WTC11 (cell line): ENCODE measurements at regions not wholly inside any gene's neighbourhood (a gene's known extent, or its start where the extent isn't known, plus 50 kb on each side); places are given as distances from the start of the nearest gene placed in this dataset.

Experiments
- FOXK1 ChIP-seq: sonication (generic); formaldehyde crosslinking; IDR thresholded peaks from 2 replicates; pipeline ENCODE4 v1.8.0; 2022; ENCODE audit warnings: mild to moderate bottlenecking, moderate library complexity, missing genetic modification reagents
- JUN ChIP-seq: sonication (generic); formaldehyde crosslinking; IDR thresholded peaks from 2 replicates; pipeline ENCODE4 v1.8.0; 2023; ENCODE audit warnings: mild to moderate bottlenecking, missing genetic modification reagents
- SP1 ChIP-seq: sonication (generic); formaldehyde crosslinking; conservative IDR thresholded peaks from 2 replicates; pipeline ENCODE4 v1.8.1; 2022; ENCODE audit warnings: missing genetic modification reagents
- TF ChIP-seq, protein P1 (sequence below): fragments of 200-600 bp; IDR thresholded peaks from 2 replicates; pipeline ENCODE4 v1.8.0; 2022; ENCODE audit warnings: antibody characterized with exemption
- TF ChIP-seq, protein P2 (sequence below): sonication (generic); formaldehyde crosslinking; IDR thresholded peaks from 2 replicates; pipeline ENCODE4 v1.8.0; 2022; ENCODE audit warnings: missing genetic modification reagents
- TF ChIP-seq, protein P3 (sequence below): fragments of 250-450 bp; sonication (Bioruptor Pico); IDR thresholded peaks from 2 replicates; pipeline ENCODE4 v2.1.2; 2022; ENCODE audit warnings: mild to moderate bottlenecking, moderate library complexity
- TF ChIP-seq, protein P4 (sequence below): fragments of 250-450 bp; sonication (Bioruptor Pico); IDR thresholded peaks from 2 replicates; pipeline ENCODE4 v1.9.0; 2021; ENCODE audit warnings: mild to moderate bottlenecking
- TF ChIP-seq, protein P5 (sequence below): sonication (generic); formaldehyde crosslinking; conservative IDR thresholded peaks from 2 replicates; pipeline ENCODE4 v1.8.1; 2022; ENCODE audit warnings: mild to moderate bottlenecking, missing genetic modification reagents
- TF ChIP-seq, protein P6 (sequence below): sonication (generic); formaldehyde crosslinking; IDR thresholded peaks from 2 replicates; pipeline ENCODE4 v1.8.0; 2022; ENCODE audit warnings: mild to moderate bottlenecking, missing genetic modification reagents

DNA sequence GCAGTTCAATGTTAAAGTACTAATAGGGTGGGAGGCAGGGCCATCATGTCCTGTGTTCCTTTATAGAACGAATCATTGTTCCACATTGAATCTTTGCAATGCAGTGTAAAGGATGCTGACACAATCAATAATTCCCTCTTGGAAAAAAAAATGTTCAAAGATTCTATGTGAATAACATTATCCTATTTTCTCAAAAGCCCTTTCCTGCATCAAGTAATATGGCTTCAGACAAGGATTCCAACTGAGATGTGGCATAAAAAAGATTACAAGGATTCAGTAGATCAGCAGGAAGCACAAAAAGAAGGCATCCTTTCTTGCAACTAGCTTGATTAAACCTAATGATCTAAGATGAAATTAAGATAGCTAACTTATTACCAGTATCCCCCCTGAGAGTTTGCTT is 454.0 kb upstream of the CADM2 start:
- TF ChIP-seq, protein P1, sequence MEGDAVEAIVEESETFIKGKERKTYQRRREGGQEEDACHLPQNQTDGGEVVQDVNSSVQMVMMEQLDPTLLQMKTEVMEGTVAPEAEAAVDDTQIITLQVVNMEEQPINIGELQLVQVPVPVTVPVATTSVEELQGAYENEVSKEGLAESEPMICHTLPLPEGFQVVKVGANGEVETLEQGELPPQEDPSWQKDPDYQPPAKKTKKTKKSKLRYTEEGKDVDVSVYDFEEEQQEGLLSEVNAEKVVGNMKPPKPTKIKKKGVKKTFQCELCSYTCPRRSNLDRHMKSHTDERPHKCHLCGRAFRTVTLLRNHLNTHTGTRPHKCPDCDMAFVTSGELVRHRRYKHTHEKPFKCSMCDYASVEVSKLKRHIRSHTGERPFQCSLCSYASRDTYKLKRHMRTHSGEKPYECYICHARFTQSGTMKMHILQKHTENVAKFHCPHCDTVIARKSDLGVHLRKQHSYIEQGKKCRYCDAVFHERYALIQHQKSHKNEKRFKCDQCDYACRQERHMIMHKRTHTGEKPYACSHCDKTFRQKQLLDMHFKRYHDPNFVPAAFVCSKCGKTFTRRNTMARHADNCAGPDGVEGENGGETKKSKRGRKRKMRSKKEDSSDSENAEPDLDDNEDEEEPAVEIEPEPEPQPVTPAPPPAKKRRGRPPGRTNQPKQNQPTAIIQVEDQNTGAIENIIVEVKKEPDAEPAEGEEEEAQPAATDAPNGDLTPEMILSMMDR: no peak
- TF ChIP-seq, protein P2, sequence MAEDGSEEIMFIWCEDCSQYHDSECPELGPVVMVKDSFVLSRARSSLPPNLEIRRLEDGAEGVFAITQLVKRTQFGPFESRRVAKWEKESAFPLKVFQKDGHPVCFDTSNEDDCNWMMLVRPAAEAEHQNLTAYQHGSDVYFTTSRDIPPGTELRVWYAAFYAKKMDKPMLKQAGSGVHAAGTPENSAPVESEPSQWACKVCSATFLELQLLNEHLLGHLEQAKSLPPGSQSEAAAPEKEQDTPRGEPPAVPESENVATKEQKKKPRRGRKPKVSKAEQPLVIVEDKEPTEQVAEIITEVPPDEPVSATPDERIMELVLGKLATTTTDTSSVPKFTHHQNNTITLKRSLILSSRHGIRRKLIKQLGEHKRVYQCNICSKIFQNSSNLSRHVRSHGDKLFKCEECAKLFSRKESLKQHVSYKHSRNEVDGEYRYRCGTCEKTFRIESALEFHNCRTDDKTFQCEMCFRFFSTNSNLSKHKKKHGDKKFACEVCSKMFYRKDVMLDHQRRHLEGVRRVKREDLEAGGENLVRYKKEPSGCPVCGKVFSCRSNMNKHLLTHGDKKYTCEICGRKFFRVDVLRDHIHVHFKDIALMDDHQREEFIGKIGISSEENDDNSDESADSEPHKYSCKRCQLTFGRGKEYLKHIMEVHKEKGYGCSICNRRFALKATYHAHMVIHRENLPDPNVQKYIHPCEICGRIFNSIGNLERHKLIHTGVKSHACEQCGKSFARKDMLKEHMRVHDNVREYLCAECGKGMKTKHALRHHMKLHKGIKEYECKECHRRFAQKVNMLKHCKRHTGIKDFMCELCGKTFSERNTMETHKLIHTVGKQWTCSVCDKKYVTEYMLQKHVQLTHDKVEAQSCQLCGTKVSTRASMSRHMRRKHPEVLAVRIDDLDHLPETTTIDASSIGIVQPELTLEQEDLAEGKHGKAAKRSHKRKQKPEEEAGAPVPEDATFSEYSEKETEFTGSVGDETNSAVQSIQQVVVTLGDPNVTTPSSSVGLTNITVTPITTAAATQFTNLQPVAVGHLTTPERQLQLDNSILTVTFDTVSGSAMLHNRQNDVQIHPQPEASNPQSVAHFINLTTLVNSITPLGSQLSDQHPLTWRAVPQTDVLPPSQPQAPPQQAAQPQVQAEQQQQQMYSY (CRISPR knock-in tag): no peak
- TF ChIP-seq, protein P3, sequence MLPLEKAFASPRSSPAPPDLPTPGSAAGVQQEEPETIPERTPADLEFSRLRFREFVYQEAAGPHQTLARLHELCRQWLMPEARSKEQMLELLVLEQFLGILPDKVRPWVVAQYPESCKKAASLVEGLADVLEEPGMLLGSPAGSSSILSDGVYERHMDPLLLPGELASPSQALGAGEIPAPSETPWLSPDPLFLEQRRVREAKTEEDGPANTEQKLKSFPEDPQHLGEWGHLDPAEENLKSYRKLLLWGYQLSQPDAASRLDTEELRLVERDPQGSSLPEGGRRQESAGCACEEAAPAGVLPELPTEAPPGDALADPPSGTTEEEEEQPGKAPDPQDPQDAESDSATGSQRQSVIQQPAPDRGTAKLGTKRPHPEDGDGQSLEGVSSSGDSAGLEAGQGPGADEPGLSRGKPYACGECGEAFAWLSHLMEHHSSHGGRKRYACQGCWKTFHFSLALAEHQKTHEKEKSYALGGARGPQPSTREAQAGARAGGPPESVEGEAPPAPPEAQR: no peak
- TF ChIP-seq, protein P4, sequence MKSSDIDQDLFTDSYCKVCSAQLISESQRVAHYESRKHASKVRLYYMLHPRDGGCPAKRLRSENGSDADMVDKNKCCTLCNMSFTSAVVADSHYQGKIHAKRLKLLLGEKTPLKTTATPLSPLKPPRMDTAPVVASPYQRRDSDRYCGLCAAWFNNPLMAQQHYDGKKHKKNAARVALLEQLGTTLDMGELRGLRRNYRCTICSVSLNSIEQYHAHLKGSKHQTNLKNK (CRISPR knock-in tag): no peak
- TF ChIP-seq FOXK1 (CRISPR knock-in tag) (no peak), JUN (CRISPR knock-in tag) (no peak), SP1 (CRISPR knock-in tag) (no peak)
- TF ChIP-seq, protein P5, sequence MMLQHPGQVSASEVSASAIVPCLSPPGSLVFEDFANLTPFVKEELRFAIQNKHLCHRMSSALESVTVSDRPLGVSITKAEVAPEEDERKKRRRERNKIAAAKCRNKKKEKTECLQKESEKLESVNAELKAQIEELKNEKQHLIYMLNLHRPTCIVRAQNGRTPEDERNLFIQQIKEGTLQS: no peak
- TF ChIP-seq, protein P6, sequence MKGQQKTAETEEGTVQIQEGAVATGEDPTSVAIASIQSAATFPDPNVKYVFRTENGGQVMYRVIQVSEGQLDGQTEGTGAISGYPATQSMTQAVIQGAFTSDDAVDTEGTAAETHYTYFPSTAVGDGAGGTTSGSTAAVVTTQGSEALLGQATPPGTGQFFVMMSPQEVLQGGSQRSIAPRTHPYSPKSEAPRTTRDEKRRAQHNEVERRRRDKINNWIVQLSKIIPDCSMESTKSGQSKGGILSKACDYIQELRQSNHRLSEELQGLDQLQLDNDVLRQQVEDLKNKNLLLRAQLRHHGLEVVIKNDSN (CRISPR knock-in tag): no peak
